Endothelial cell of hepatic sinusoid (primary cell): ENCODE measurements at regions not wholly inside any gene's neighbourhood (a gene's known extent, or its start where the extent isn't known, plus 50 kb on each side); places are given as distances from the start of the nearest gene placed in this dataset.

ENCODE experiments used
- in situ Hi-C: cut with HindIII; loops from 2 replicates; pipeline ENCODE4 v1.10.0; 2017; ENCODE audit warnings: low sequenced_read_pairs

DNA sequence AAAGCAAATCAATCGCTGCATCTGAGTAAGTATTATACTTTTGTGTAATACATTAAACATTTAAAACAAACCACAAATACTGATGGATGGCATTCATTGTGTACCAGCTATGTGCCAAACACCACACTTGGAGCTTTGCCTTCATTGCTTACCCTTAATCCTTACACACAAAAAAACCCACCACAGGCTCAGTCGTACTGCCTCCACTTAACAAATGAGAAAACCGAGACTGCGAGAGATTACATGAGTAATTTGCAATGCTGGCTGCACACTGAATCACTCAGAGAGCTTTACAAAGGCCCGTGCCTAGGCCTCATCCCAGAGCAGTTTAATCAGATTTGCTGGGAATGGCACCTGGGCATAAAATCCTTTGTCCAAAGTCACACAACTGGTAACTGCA lies 130.5 kb downstream of the EDN1 start:
- in situ Hi-C loops = loop anchor here (5.0 kb wide), 2 partner anchors 47 to 87 kb away; no protein-coding TSS in a partner anchor

DNA sequence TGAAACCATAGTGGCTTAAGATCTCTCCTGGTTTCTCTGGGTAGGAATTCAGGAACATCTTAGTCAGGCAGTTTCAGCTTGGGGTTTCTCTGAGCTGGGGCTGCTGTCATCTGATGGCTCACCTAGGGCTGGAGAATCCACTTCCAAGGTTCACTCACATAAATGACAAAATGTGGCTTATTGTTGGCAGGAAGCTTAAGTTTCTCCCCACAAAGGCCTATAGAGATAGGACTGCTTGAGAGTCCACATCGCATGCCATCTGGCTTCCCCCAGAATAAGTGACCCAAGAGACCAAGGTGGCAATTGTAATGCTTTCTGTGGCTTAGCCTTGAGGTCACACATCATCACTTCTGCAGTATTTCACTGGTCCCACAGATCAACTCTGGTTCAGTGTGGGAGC lies 131.4 kb downstream of the EDN1 start:
- in situ Hi-C loops = loop anchor here (5.0 kb wide), 2 partner anchors 46 to 86 kb away; no protein-coding TSS in a partner anchor

DNA sequence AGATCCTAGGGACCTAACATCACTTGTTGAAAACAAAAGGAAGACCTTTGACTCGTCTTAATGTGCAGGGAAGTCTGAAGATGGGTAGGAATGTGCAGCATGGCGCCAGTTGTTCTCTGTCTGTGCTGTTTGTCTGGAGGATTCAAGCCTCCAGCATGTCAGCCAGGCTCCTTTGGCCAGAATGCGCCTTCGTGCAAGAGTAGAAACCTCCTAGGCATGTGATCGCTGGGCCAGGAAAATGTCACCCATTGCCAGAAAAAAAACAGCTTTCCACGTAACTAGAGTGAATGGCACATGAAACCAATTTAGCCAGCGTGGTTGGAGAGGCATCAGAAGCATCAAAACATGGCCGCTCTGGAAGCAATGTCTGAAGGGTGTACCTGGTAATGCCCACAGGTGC lies 132.7 kb downstream of the EDN1 start:
- in situ Hi-C loops = loop anchor here (5.0 kb wide), 2 partner anchors 44 to 84 kb away; no protein-coding TSS in a partner anchor

DNA sequence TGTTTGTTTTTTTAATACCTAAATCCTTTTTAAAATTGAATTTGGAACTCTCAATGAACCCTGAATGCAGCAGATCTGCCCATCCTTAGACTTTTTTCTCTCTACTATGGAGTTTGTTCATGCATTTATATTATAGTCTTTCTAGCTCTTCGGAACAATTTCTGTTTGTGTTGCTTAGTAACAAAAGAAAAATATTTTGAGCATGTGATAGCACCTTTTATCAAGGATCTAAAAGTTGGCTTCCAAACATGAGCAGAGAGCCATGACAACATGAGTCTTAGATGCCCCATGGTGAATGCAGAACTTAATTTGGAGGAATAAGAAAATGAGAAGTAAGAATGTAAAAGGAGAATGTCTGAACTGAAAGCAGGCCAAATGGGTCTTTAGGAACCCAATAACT lies 133.7 kb downstream of the EDN1 start:
- in situ Hi-C loops = loop anchor here (5.0 kb wide), 2 partner anchors 43 to 83 kb away; no protein-coding TSS in a partner anchor

DNA sequence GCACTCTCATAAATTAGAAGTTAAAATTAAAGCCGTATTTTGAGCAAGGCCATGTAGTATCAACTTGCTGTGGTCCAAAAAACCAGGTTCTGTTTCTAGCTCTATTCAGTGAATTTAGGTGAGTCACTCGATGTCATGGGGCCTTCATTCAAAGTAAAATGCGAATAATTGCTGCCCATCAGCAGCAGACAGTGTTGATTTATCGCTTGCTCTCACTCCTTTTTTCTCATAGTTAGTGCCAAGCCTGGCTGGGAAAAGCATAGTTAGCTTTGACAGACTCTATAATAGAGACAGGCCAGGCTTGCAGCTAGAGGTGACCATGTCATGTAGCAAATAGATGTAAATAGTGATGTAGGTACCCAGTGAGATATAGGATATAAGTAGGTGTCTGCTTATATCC lies 136.0 kb downstream of the EDN1 start:
- in situ Hi-C loops = no loop called here

DNA sequence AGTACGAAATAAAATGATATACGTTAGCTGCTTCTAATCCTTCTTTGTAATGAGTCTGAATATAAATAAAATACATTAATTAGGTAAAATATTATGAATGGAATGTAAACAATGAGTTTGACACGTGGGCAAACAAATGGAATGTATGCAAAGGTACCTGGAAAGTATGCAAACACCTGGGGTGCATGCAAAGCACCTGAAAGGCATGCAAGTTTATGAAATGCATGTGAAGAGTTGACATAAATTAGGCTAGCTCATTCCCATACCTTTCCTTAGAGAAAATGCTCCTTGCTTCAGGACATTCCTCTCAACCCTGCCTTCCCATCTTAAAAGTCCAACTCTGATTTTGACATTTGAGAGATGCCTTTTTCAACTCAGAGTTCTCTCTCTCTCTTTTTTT lies 140.9 kb downstream of the EDN1 start:
- in situ Hi-C loops = no loop called here

DNA sequence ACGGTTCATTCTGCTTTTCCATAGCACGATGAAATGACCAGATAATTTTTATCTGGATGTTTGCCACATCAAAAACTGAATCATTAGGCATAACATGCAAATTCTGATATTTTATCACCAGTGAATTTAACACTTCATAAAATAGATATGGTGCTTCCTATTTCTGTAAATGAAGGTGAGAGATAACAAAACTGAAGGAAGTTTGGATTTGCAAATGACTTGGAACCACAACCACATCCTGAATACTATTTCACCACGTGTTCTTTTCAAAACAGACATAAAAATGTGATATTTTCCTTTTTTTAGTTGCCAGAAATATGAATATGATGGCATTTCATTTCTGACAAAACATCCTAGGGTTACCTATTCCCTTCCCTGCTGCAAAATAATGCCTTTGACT lies 146.1 kb downstream of the EDN1 start:
- in situ Hi-C loops = no loop called here

DNA sequence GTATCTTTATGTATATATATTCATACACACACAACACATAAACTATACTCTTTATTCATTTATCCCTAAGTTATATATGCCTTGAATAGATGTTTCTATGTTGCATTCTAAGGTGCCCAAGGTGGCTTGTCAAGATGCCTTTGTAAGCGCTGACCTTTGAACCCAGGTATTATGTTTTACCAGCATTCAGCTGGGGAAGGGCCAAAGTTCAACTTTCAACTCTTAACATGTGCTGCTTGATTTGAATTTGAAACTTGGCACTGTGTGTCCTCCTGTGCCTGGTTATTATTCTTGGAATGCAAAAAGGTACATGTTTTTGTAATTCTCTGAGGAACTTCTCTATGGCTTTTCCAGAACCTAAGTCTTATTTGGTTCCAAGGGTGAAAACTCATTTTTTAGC lies 146.5 kb downstream of the EDN1 start:
- in situ Hi-C loops = no loop called here

DNA sequence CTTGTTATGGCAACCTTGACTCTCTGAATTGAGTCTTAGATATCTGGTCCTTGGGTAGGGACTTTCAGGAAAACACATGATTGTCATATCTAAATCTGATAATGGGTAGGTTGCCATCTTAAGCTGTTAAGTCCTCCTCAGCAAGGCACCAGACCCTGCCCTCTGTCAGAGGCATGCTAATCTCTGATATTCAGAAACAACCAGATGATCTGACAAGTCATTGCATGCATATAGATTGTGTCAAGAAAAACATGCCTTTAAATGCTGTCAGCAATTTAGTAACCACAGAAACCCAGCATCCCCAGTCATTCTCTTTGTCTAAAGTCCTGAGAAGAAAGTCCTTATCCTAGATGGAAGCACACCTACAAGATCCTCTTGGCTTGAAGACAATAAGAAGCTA lies 149.1 kb downstream of the EDN1 start:
- in situ Hi-C loops = no loop called here

DNA sequence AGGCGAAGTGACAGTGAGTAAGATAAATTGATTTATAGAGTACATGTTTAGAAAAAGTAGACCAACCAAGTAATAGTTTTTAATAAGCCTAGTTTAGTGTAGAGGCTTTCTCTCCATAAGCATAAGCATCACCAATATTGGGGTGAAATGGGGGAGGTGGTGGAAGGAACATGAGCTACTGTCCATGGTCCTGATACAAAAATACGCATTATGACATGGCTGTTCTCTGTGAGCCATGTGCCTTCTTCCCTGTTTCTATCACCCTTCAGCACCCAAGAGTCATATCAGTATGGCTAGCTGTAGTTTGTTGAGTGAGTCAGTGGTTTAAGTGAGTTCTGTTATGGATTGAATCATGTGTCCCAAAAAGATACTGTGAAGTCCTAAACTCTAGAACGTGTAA lies 150.8 kb downstream of the EDN1 start:
- in situ Hi-C loops = no loop called here

DNA sequence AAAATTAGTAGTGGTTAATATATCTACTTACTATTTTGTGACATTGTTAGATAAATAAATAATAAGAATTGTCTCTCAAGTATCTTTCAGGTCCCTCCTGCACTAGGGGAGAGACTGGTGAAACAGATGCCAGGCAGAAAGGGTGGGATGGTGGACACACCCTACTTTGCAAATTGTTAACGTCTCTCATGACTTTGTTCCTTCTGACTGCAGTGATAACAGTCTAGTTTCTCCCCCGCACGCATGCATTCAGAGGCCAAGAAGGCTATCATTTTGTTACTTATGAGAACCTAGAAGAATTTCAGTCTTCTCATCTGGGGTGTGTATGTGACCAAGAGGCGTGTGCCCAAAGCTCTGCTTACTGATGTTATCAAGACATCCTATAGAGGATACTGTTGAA lies 152.3 kb downstream of the EDN1 start:
- in situ Hi-C loops = no loop called here

DNA sequence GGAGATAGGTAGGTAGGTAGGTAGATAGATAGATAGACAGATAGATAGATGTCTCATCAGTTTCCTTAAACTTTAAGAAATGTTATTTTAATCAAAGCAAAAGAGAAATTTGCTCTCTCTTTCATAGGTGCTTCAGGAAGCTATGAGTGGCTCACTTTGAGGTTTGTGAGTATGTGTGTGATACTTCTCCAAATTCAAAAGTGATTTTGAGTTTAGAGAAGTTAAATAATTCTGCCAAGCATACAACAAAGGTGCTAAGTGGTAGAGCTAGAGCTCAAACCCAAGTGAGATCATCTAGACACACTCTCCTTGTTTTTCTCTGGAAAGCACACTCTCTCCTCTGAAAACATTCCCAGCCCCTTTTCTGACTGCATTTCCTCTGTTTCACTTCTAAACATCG lies 156.2 kb downstream of the EDN1 start:
- in situ Hi-C loops = loop anchor here (5.0 kb wide), 1 partner anchor 46 kb away; no protein-coding TSS in a partner anchor

DNA sequence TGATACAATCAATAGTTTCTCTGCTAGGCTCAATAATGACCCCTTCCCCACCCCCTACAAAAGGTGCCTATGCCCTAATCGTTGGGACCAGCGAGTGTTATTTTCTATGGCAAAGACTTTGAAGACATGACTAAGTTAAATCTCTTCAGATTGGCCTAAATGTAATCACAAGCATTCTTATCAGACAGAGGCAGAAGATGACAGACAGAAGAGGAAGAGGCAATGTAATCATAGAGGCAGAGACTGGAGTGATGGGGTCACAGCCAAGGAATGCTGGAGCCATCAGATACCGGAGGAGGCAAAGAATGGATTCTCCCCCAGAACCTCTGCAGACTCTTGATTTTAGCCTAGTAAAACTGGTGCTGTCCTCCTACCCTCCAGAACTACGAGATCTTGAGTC lies 159.3 kb downstream of the EDN1 start:
- in situ Hi-C loops = loop anchor here (5.0 kb wide), 1 partner anchor 43 kb away; no protein-coding TSS in a partner anchor

DNA sequence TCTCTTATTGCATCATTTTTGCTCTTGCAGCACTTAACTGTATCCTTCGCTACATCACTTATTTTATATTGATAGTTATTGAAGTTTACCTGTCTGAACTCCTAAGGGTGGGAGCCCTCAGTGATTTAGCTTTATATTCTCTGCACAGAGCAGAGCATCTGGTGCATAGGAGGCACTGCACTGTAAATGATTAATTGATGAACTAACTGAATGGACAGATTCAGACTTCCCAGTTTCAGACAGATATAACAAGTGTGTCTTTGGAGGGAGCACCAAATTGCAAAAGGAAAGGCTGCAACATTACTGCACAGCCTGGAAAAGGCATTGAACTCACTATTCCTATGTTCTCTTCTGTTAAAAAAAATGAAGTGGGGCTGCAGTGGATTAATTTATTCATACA lies 160.3 kb downstream of the EDN1 start:
- in situ Hi-C loops = no loop called here

DNA sequence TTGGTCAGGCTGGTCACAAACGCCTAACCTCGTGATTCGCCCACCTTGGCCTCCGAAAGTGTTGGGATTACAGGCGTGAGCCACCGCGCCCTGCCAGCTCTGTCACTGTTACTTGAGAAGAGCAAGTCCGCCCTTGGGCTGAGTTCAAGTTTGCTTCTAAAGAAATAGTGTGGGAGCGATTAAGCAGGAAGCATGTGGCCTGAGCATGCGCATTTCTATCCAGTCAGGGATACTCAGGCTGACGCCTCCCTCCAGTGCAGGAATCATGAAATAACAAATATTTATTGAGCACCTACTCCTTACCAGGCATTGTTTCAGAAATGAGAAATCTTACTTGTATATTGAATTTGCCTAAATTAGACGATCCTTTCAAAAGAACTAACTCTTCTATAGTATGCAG lies 166.2 kb downstream of the EDN1 start:
- in situ Hi-C loops = no loop called here

DNA sequence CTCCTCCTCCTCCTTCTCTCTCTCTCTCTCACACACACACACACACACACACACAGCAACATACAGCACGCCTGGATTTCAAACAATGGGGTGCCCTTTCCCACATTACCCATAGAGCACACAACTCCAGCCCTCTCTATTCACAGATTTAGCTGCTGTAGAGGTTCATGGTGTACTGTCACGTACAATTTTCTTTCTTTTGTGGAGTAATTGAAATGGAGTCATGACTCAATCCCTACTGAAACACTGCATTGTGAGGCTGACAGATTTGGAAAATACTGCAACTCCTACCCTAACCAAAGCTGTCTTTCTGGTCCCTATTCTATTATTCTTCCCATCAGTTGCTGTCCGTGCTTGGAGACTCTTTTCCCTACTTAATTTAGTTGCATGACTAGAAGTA lies 166.9 kb downstream of the EDN1 start:
- in situ Hi-C loops = no loop called here

DNA sequence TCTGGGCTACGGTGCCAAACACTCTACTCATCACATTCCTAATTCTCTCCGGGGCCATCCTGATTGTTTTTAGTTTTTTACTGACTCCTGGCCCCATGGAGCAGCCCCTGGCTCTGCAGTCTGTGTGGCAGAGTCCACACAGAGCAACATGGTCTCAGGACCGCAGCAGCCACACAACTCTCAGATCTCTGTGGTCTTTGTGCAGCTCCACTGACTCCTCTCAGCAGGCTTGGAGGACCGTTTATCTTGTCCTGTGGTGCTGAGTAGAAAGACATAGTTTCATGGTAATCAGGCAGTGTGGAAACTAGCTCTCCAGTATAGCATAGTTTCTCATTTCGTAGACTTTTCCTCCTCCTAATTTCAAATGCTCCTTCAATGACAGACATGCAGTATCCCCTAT lies 168.4 kb downstream of the EDN1 start:
- in situ Hi-C loops = no loop called here

DNA sequence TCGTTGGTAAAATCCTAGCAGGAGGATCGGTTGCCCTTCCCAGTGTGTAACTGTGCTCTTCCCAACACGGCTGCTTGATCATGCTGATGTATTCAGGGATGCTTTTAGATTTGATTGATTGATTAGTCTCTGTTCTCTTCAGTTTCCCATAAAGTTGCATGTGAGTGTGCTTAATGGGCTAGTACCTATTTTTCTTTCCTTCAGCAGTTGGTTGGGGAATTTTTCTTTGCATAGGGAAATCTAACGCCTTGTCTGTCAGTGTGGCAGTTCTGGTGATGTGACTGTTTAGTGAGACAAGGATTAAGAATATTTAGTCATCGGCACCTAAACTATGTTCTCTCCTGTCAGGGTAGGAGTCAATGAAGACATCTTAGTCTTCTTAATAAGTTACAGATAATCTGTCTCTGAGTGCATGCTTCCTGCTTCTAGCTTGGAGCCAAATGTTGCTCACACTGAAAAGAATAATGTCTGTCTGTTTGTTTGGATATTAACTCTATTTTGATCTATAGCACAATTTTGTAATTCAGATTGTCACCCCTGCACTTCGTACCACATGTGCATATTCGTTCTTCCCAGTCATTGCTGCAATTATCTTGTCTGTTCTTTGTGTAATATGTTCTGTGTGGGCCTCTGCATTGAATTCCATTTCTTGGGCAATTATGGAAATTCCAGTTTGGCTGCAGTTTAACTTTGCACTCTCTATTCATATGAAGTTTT lies 169.9 kb downstream of the EDN1 start:
- in situ Hi-C loops = no loop called here

DNA sequence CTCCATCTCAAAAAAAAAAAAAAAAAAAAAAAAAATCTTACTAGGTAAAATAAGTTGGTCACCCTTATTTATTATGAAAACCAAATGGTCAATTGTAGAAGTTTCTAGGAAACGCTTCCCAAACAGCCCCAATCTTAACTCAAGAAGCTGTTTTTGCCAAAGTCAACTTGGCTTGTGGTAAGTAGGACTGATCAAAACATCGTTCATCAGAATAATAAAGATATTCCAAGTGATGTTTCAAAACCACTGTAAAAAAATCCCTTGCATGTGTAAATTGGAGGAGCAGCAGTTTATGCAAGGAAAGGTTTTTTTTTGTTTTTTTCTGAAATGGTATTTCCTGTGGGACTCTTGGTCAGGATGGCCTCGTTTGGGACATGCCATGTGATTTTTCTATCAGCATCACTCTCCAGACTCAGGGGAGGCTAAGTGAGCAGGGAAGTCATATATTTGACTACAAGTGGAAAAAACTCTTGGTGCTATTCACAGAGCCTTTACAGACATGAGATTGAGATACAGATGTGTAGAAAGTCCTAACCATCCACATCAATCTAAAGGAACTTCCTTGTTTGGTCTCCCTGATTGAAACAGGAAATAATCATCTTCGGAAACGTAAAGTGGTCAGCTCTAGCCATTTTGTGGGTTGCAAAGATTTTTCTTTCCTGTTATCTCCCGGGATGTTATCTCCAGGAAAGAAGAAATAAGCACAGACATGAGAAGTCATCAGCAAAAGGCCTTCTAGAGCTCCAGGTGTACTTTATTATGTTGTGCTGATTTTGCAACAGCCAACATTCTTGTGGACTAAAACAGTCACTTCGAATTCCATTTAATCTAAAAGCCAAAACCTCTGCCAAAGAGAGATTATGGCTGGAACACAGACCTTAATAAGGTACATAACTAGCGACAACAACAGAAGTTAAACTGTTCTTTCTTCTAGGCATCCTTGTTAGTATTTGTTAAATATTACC lies 177.8 kb downstream of the EDN1 start:
- in situ Hi-C loops = loop anchor here (5.0 kb wide), 2 partner anchors 39 to 46 kb away; no protein-coding TSS in a partner anchor

DNA sequence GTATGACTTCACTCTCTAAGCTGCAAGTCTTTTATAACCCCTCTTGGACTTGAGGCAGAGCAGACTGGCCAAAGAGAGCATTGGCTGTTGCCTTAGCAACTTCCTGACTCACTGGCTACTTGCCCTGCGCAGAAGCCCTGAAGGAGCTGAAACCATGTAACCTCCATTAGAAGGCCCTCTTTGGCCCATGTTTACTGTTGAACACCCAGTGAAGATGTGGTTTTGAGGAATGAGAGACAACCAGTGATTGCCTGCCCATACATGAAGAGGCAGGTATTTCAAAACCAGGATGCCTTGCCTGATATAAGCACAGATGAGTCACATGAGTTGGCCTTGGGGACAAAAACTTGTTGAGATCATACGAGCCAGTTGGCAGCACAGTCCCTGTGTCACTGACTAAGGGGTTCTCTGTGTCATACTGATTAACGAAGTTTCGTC lies 182.5 kb downstream of the EDN1 start:
- in situ Hi-C loops = no loop called here

DNA sequence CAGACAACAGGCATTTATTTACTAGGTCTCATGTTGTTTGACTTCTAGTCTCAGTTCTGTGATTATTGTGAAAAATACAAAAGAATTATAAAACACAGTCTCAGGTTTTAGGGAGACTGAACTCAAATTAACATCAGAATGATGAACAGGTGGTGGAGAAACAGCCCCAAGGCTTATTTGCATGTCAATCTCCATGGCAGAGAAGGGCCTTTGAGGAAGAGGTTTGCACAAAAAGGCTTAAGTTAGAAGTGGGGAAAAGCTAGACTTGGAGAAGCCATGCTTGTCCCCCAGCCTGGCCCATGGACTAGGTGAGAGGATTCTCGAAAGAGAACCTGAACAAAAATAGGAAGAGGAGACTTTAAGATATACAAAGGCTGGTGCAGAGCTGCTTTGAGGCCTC lies 183.3 kb downstream of the EDN1 start:
- in situ Hi-C loops = no loop called here
